GM12865 (cell line): ENCODE measurements at regions not wholly inside any gene's neighbourhood (a gene's known extent, or its start where the extent isn't known, plus 50 kb on each side); places are given as distances from the start of the nearest gene placed in this dataset.
"Not testable (repeated sequence)": the region's sequence is repeated elsewhere in the genome, so short reads cannot be mapped to it uniquely, and the experiment has no call there.

Experiments used
- DNase-seq: peaks from one replicate; pipeline ENCODE4 v3.0.0; 2010; ENCODE audit warnings: low read depth
- H3K4me3 ChIP-seq: 2 replicates; pipeline ENCODE4 v1.5.1; 2011; ENCODE audit warnings: mild to moderate bottlenecking, low read depth, low read length, control low read depth
- TF ChIP-seq, protein P1 (sequence below): IDR thresholded peaks from 2 replicates; pipeline ENCODE4 v1.5.1; 2011; ENCODE audit warnings: low read length, control low read depth, low read depth, inconsistent platforms; ENCODE audit not compliant: insufficient read depth; ENCODE audit errors: missing control alignments

DNA sequence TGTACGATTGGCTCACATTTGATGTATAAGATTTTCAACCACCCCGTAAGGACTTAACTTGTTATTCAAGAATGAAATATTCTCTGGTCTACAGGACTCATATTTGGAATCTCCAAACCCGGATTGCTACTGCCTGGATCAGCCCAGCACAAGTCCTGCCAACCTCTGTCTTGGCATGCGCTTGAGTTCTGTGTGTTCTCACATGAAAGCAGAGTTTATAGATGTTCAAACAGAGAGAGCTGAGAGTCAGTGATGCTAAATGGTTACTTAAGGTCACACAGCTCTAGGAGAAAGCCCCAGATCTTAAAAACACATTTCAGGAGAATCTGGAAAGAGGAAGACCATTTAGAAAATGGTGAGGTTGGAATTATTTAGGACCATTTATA, 268.0 kb upstream of the TBL1XR1 start:
- no peak overlapping the region for H3K4me3 ChIP-seq
- TF ChIP-seq, protein P1, sequence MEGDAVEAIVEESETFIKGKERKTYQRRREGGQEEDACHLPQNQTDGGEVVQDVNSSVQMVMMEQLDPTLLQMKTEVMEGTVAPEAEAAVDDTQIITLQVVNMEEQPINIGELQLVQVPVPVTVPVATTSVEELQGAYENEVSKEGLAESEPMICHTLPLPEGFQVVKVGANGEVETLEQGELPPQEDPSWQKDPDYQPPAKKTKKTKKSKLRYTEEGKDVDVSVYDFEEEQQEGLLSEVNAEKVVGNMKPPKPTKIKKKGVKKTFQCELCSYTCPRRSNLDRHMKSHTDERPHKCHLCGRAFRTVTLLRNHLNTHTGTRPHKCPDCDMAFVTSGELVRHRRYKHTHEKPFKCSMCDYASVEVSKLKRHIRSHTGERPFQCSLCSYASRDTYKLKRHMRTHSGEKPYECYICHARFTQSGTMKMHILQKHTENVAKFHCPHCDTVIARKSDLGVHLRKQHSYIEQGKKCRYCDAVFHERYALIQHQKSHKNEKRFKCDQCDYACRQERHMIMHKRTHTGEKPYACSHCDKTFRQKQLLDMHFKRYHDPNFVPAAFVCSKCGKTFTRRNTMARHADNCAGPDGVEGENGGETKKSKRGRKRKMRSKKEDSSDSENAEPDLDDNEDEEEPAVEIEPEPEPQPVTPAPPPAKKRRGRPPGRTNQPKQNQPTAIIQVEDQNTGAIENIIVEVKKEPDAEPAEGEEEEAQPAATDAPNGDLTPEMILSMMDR: no peak
- DNase-seq: no peak

DNA sequence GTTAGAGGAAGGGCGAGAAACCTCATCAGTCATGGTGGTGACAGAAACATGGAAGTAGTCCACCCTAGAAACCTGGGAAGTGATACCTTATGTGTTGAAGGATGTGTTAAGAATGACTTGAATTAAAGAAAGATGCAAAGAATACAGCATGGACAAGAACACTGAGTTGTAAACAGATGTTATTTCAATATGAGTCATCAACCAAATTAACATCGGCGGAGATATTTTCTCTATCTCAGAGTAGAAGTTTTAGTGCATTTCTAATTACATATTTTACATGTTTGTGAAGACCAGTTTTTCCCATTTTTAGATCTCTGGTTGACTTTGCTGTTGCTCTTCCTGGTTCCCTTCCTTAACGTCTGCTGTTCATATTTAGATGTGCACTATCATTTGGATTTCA, 268.8 kb upstream of the TBL1XR1 start:
- no peak overlapping the region for H3K4me3 ChIP-seq
- TF ChIP-seq, protein P1: no peak
- peak; percentile 11 for DNase-seq

DNA sequence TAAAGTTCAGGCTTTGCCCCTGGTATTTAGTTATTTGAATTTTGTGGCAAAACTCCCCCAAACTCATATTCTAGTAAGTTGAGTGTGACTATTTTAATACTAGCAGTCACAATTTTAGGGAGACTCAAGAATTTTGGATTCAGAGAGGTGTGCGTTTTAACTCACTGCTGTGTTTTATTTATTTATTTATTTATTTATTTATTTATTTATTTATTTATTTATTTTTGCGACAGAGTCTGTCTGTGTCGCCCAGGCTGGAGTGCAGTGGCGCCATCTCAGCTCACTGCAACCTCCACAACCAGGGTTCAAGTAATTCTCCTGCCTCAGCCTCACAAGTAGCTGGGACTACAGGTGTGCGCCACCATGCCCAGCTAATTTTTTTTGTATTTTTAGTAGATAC, 269.3 kb upstream of the TBL1XR1 start:
- H3K4me3 ChIP-seq, DNase-seq: not testable (repeated sequence)

DNA sequence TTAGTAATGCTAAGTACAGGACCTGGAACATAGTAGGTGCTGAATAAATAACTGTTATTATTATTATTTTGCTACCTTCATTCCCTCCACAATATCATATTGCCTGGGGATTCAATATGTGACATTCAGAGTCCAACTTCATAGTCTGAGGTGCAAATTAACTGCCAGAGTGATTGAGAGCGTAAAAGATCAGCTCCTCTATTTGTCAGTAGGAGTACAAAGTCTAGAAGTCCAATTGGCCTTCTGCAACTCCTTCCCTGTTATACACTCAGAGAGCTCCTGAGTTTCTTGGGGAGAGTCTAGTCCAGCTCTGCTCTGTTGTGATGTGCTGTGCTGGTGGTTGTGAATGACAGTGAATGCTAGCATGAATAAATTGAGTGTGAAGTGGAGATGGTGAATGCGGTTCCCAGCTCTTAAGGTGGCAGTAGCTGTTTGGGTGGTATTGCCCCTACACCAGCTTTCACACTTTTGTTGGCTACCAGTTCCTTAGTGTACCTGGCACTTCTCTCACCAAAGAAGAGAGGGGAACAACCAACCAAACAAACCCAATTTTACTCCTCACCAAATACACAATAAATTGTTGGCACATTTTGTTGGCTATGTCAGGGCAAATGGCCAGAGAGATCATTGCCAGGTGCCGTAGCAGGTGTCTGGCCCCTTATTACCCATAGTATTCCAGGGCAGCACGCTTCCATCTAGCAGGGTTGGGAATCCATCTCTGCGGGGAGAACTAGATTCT, 270.1 kb upstream of the TBL1XR1 start:
- TF ChIP-seq, protein P1: no peak
- H3K4me3 ChIP-seq: no peak overlapping the region
- no peak for DNase-seq

DNA sequence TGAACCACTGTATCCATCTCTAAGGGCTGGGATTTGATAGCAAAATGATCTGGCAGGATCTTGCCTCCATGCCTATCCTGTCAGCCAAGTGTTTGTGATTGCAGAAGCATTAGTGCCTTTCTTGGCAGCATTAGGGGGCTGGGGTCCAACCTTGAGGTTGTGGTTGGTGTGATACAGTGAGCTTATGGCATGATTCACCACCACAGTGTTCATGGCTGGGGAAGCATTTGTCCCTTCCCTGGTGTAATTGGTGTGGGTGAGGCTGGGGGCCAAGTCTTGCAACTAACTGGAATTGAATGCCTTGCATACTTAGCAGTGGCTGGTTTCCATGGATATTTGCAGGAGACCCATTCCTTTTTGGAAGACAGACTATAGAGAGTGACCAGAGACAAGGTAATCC, 271.0 kb upstream of the TBL1XR1 start:
- H3K4me3 ChIP-seq: no peak overlapping the region
- TF ChIP-seq, protein P1: no peak
- DNase-seq: no peak

DNA sequence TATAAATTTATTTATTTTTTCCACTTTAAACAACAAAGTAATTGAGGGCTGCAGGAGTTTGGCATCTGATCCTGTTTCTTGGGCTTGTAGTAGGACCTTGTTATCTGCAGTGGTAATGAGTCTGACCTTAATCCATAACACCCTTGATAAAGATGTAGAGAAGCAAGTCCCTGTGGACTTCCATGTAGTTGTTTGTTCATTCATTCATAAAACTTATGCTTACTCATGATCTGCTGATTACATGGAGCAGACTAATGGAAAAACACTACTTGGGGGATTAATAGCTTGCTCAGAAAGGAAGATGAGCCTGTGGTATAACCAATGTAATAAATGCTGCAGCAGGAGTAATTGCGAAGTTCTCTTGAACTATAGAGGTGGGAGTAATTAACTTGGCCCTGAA, 271.5 kb upstream of the TBL1XR1 start:
- TF ChIP-seq, protein P1: no peak
- H3K4me3 ChIP-seq: no peak overlapping the region
- DNase-seq: no peak

DNA sequence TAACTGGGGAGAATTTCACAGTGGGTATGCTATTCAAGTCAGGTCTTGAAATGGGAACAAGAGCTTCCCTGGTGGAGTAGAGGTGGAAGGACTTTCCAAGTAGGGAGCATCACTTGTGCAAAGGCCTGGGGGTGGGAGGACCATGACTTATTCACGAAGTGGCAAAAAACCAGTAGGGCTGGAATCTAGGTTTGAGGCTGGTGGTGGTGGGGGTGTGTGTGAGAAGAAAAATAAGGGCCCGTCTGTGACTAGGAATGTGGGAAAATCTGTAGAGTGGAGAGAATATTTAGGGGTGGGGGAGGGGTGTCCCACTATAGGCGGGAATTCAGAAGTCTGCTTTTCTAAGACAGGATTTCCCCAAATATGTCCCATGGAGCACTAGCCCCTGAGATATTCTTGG, 271.9 kb upstream of the TBL1XR1 start:
- TF ChIP-seq, protein P1: no peak
- DNase-seq: no peak
- no peak overlapping the region for H3K4me3 ChIP-seq
